T-helper 17 cell (primary cell): ENCODE measurements at regions not wholly inside any gene's neighbourhood (a gene's known extent, or its start where the extent isn't known, plus 50 kb on each side); places are given as distances from the start of the nearest gene placed in this dataset.
"Not testable (repeated sequence)": the region's sequence is repeated elsewhere in the genome, so short reads cannot be mapped to it uniquely, and the experiment has no call there.

ENCODE experiments used
- ATAC-seq: fragments of 150-1000 bp; cut with Tn5 transposase; 2 replicates; pipeline ENCODE4 v1.10.0; 2021; ENCODE audit warnings: mild to moderate bottlenecking, moderate library complexity
- DNase-seq, 3 donors: peaks; one replicate each; pipeline versions ENCODE4 v3.0.0 to v3.0.0-alpha.2; 2020 to 2021
- H3K9me3 ChIP-seq: one replicate; pipeline ENCODE4 v1.7.0; 2013; ENCODE audit warnings: low read length, mild to moderate bottlenecking; ENCODE audit not compliant: control insufficient read depth, poor library complexity, severe bottlenecking
- H3K27ac Mint-ChIP-seq: one replicate; pipeline ENCODE4 v1.8.0; 2022; ENCODE audit warnings: mild to moderate bottlenecking, moderate library complexity, mixed read lengths
- H3K27me3 Mint-ChIP-seq: one replicate; pipeline ENCODE4 v1.8.0; 2022; ENCODE audit warnings: mixed read lengths
- H3K36me3 Mint-ChIP-seq: one replicate; pipeline ENCODE4 v1.8.0; 2022; ENCODE audit warnings: low read depth, mixed read lengths
- H3K4me1 Mint-ChIP-seq: one replicate; pipeline ENCODE4 v1.8.0; 2022; ENCODE audit warnings: mild to moderate bottlenecking, mixed read lengths
- H3K4me3 Mint-ChIP-seq: one replicate; pipeline ENCODE4 v1.8.0; 2022; ENCODE audit warnings: mild to moderate bottlenecking, moderate library complexity, mixed read lengths

- H3K36me3 Mint-ChIP-seq = no peaks in the 10 kb centered on the region
- no peaks in the 10 kb centered on the region for H3K4me1 Mint-ChIP-seq
- no peaks in the 10 kb centered on the region for H3K27me3 Mint-ChIP-seq
- no peak overlapping the region for H3K4me3 Mint-ChIP-seq
- DNase-seq = no peak
- no peak overlapping the region for H3K27ac Mint-ChIP-seq
- ATAC-seq = no peak
- H3K9me3 ChIP-seq = peaks cover 2% of the 10 kb centered on the region
Observed at GRCh38 chr5:136613230-136613629, 247.9 kb upstream of the TRPC7 start.

- Mint-ChIP-seq H3K4me3 (no peak overlapping the region), H3K4me1 (no peaks in the 10 kb centered on the region), H3K27me3 (no peaks in the 10 kb centered on the region), H3K36me3 (no peaks in the 10 kb centered on the region), H3K27ac (no peak overlapping the region)
- peaks cover 5% of the 10 kb centered on the region for H3K9me3 ChIP-seq
- DNase-seq (no peak), ATAC-seq (no peak)
Observed at GRCh38 chr5:136605638-136606037, 240.3 kb upstream of the TRPC7 start.

DNA sequence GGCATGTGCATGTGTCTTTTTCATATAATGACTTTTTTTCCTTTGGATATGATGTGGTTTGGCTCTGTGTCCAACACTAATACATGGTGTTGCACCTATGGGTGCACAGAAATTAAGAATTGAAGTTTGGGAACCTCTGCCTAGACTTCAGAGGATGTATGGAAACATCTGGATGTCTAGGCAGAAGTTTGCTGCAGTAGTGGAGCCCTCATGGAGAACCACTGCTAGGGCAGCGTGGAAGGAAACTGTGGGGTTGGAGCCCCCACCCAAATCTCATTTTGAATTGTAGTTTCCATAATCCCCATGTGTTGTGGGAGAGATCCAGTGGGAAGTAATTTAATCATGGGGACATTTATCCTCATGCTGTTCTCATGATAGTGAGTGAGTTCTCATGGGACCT is 235.0 kb upstream of the TRPC7 start:
- no peak overlapping the region for H3K27ac Mint-ChIP-seq
- no peaks in the 10 kb centered on the region for H3K4me1 Mint-ChIP-seq
- no peaks in the 10 kb centered on the region for H3K36me3 Mint-ChIP-seq
- no peak for ATAC-seq
- no peaks in the 10 kb centered on the region for H3K27me3 Mint-ChIP-seq
- peaks cover 5% of the 10 kb centered on the region for H3K9me3 ChIP-seq
- H3K4me3 Mint-ChIP-seq = no peak overlapping the region
- DNase-seq = no peak

DNA sequence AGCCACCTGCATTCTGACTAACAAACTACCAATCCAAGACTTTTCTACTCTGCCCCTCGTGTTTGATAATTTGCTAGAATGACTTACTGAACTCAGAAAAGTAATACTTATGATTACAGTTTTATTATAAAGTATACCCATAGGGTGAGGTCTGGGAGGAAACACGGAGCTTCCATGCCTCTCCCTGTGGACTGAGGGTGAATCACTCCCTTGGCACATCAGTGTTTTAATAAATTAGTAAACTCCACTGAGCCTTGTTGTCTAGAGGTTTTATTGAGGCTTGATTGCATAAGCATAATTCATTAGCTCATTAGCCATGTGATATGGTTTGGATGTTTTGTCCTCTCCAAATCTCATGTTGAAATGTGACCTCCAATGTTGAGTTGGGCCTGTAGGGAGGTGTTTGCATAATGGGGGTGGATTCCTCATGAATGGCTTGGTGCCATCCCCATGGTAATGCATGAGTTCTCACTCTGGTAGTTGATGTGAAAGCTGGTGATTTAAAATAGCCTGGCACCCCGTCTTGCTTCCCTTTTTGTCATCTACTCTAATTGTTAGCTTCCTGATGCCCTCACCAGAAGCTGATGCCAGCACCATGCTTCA is 233.6 kb upstream of the TRPC7 start:
- Mint-ChIP-seq H3K27me3 (no peaks in the 10 kb centered on the region), H3K4me1 (no peaks in the 10 kb centered on the region), H3K4me3 (no peak overlapping the region), H3K27ac (no peak overlapping the region), H3K36me3 (no peaks in the 10 kb centered on the region)
- ATAC-seq (no peak), DNase-seq (no peak)
- peaks cover 2% of the 10 kb centered on the region for H3K9me3 ChIP-seq

DNA sequence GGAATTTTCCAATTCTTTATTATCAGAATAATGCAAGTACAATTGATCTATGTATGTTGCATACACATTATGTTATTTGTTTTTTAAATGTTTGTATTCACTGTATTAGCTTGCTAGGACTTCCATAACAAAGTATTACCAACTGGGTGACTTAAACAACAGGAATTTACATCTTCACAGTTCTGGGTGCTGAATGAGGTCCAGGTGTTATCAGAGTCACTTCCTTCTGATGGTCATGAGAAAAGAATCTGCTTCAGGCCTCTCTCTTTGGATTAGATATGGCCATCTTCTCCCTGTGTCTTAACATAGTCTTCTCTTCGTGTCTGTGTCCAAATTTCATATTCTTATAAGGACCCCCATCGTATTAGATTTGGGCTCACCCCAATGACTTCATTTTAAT is 229.1 kb upstream of the TRPC7 start:
- DNase-seq (no peak), ATAC-seq (no peak)
- Mint-ChIP-seq H3K4me3 (no peak overlapping the region), H3K27ac (no peak overlapping the region), H3K36me3 (no peaks in the 10 kb centered on the region), H3K4me1 (no peaks in the 10 kb centered on the region), H3K27me3 (no peaks in the 10 kb centered on the region)
- H3K9me3 ChIP-seq = no peaks in the 10 kb centered on the region

DNA sequence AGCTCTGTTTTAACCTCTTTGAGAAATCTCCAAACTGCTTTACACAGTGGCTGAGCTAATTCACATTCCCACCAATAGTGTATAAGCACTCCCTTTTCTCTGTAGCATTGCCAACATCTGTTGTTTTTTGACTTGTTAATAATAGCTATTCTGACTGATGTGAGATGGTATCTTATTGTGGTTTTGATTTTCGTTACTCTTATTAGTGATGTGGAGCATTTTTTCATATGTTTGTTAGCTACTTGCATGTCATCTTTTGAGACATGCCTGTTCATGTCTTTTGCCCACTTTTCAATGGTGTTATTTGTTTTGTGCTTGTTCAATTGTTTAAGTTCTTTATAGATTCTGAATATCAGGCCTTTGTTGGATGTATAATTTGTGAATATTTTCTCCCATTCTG is 225.2 kb upstream of the TRPC7 start:
- no peak for ATAC-seq

DNA sequence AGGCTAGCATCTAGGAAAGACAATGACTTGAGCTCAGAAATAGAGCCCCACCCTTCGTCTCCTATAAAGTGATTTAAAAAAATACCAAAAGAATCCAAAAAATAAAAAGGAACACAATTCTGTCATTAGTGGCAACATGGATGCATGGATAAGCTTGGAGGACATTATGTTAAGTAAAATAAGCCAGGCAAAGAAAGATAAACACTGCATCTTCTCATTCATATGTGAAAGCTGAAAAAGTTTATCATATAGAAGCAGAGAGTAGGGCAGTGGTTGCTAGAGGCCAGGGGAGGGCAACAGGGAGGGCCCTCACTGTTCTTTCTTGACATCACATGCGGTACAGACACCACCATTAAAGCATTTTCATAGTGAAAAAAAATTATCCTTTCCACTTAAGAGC is 220.9 kb upstream of the TRPC7 start:
- Mint-ChIP-seq H3K36me3 (peaks cover 3% of the 10 kb centered on the region), H3K27me3 (no peaks in the 10 kb centered on the region), H3K27ac (no peak overlapping the region), H3K4me1 (no peaks in the 10 kb centered on the region), H3K4me3 (no peak overlapping the region)
- DNase-seq (no peak), ATAC-seq (no peak)
- H3K9me3 ChIP-seq = no peaks in the 10 kb centered on the region

More for the DNA sequence above, 225.2 kb upstream of the TRPC7 start:
- Mint-ChIP-seq H3K4me3 (no peak overlapping the region), H3K4me1 (no peaks in the 10 kb centered on the region), H3K27ac (no peak overlapping the region), H3K27me3 (no peaks in the 10 kb centered on the region), H3K36me3 (no peaks in the 10 kb centered on the region)
- DNase-seq = no peak
- H3K9me3 ChIP-seq = no peaks in the 10 kb centered on the region

- H3K27me3 Mint-ChIP-seq = no peaks in the 10 kb centered on the region
- H3K27ac Mint-ChIP-seq = no peak overlapping the region
- H3K9me3 ChIP-seq = no peaks in the 10 kb centered on the region
- ATAC-seq = no peak
- no peaks in the 10 kb centered on the region for H3K4me1 Mint-ChIP-seq
- DNase-seq = no peak
- no peak overlapping the region for H3K4me3 Mint-ChIP-seq
- H3K36me3 Mint-ChIP-seq = peaks cover 3% of the 10 kb centered on the region
Observed at GRCh38 chr5:136584474-136584873, 219.1 kb upstream of the TRPC7 start.

DNA sequence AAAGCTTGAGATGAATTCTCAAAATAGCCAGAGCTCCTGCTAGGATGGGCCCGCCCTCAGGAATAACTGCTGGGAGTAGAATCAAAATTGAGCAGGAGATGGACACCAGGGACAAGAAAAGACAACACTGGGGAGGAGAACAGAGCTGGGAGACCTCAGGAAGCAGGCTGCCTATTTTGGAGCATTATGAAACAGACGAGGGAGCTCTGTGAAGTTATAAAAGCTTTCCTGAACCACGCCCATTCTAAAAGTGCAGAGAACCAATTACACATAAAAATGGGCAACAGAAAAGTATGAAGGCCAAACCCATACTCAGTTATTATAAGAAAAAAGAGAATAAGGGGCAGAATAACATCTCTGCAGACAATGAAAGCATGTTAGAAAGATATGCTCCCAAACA is 213.9 kb upstream of the TRPC7 start:
- H3K4me3 Mint-ChIP-seq = no peak overlapping the region
- H3K9me3 ChIP-seq = no peaks in the 10 kb centered on the region
- no peaks in the 10 kb centered on the region for H3K27me3 Mint-ChIP-seq
- DNase-seq (no peak), ATAC-seq (no peak)
- peaks cover 3% of the 10 kb centered on the region for H3K36me3 Mint-ChIP-seq
- no peaks in the 10 kb centered on the region for H3K4me1 Mint-ChIP-seq
- H3K27ac Mint-ChIP-seq = no peak overlapping the region

DNA sequence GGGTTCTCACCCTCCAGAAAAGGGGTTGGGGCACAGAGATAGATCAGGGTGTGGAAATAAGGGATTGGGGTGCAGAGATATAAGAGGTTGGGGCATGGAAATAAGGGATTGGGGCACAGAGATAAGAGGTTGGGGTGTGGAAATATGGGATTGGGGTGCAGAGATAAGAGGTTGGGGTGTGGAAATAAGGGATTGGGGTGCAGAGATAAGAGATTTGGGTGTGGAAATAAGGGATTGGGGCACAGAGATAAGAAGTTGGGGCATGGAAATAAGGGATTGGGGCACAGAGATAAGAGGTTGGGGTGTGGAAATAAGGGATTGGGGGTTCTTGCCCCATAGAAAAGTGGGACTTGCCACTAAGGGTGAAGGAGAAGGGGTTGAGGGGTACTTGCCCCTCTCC is 204.5 kb upstream of the TRPC7 start:
- H3K27ac Mint-ChIP-seq, H3K4me3 Mint-ChIP-seq, H3K27me3 Mint-ChIP-seq, DNase-seq, H3K9me3 ChIP-seq, ATAC-seq, H3K4me1 Mint-ChIP-seq, H3K36me3 Mint-ChIP-seq: not testable (repeated sequence)

DNA sequence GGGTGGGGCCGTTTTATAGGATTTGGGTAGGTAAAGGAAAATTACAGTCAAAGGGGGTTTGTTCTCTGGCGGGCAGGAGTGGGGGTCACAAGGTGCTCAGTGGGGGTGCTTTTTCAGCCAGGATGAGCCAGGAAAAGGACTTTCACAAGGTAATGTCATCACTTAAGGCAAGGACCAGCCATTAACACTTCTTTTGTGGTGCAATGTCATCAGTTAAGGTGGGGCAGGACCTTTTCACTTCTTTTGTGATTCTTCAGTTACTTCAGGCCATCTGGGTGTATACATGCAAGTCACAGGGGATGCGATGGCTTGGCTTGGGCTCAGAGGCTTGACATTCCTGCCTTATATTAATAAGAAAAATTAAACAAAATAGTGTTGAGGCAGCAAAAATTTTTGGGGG is 200.1 kb upstream of the TRPC7 start:
- H3K4me3 Mint-ChIP-seq = peak overlapping the region; percentile 3

GRCh38 chr5:136565050-136565449 is 199.7 kb upstream of the TRPC7 start:
- not testable (repeated sequence) for DNase-seq, H3K36me3 Mint-ChIP-seq, H3K27me3 Mint-ChIP-seq, H3K4me1 Mint-ChIP-seq, H3K9me3 ChIP-seq
- ATAC-seq = peak; percentile 44
- peak overlapping the region; percentile 4 for H3K27ac Mint-ChIP-seq
- H3K4me3 Mint-ChIP-seq = peak overlapping the region; percentile 3

More for the DNA sequence above, 200.1 kb upstream of the TRPC7 start:
- not testable (repeated sequence) for H3K36me3 Mint-ChIP-seq, ATAC-seq, H3K27me3 Mint-ChIP-seq, DNase-seq, H3K9me3 ChIP-seq, H3K4me1 Mint-ChIP-seq
- peak overlapping the region; percentile 4 for H3K27ac Mint-ChIP-seq

GRCh38 chr5:136564431-136564830 is 199.1 kb upstream of the TRPC7 start:
- not testable (repeated sequence) for H3K4me3 Mint-ChIP-seq, H3K27ac Mint-ChIP-seq, H3K36me3 Mint-ChIP-seq, DNase-seq, ATAC-seq, H3K9me3 ChIP-seq, H3K27me3 Mint-ChIP-seq, H3K4me1 Mint-ChIP-seq

DNA sequence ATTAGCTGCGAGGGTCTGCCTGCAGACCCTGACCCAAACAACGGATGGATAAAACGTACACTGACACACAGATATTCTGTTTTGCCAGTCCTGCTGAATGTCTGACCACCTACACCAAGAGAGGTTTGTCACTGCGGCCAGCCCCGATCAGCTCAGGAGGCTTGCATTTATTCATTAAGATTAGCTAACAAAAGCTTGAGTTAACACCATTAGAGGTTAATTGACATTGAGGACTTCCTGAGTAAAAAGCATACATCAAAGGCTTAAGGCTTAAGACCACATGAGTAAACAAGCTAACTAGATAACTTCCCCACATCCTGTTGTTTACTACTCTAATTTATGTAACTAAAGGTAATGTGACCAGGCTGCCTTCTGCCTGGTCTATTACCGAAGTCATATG is 198.1 kb upstream of the TRPC7 start:
- Mint-ChIP-seq H3K4me3 (no peak overlapping the region), H3K36me3 (peaks cover 2% of the 10 kb centered on the region), H3K27me3 (no peaks in the 10 kb centered on the region), H3K27ac (no peak overlapping the region), H3K4me1 (peaks cover 5% of the 10 kb centered on the region)
- DNase-seq (no peak), ATAC-seq (peak; percentile 73)
- H3K9me3 ChIP-seq = no peaks in the 10 kb centered on the region
